ENCODE measurements at regions not wholly inside any gene's neighbourhood (a gene's known extent, or its start where the extent isn't known, plus 50 kb on each side); places are given as distances from the start of the nearest gene placed in this dataset.

DNA sequence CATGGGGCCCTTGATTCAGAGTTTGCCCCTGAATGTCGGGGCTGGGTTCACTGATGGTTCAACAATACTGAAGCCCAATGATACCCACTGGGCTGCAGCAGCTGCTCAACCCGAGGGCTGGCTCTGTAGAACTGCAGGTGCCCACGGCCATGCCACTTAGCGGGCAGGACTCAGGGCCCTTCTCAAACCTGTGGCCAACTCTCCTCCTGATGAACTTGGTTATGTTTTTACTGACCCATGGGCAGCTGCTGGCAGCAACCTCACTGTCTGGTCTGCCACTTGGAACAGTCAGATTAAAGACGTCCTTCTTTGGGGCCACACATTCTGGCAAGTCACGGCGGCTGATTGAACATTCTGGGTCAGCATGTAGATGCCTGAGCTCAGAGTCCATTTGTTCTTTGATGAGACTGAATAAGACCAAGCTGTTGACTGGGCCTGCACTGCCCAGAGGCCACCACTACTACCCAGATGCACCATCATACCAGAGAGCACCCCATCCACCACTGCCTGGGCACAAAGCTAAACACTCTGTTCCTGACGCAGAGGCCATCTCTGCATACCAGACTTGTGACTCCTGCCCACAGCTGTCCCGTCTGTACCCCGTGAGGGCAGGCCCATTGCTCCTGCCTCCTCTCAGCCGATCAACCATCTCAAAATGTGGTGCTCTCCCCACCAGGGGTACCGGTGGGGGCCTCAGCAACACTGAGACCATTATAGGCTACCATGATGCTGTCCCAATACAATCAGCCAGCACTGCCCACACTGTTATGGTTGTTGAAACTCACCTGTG, 67.8 kb downstream of the SHANK2 start:
- DNase-seq (ENCODE audit: insufficient read length, low spot score): no peak

DNA sequence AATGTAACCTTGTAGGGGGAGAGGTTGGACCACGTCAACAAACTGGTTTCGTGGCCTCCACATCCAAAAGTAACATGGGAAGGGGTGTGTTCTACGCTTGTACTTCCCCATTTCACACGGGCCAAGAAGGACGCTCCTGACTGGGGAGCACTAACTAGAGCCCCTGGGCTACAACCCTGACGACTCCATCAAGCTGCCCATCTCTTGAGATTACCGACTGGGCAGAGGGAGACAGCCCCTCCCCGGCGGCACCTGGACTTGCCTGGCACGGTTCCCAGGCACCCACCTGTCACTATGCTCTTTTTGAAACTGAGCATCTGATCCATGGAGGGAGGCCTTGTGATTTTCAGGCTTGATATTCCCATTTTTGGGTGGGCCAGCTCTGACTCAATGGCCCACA, 68.5 kb downstream of the SHANK2 start:
- FAIRE-seq: no peak
- TF ChIP-seq PAX5 (IDR thresholded peaks at IDR 0.05; ENCODE audit: insufficient read depth, low read length, severe bottlenecking) (no peak), TAF1 (IDR thresholded peaks at IDR 0.05; ENCODE audit: low read depth, low read length) (no peak), POLR2AphosphoS5 (IDR thresholded peaks at IDR 0.05; ENCODE audit: low read depth, low read length) (no peak), POLR2A (IDR thresholded peaks at IDR 0.05; ENCODE audit: low read depth, low read length) (no peak), POU2F2 (IDR thresholded peaks at IDR 0.05; ENCODE audit: low read depth, low read length) (no peak), SPI1 (IDR thresholded peaks at IDR 0.05; ENCODE audit: low read depth, low read length) (no peak)
- DNase-seq (ENCODE audit: insufficient read length, low spot score): no peak

More for the DNA sequence above, 67.8 kb downstream of the SHANK2 start:
- TF ChIP-seq SPI1 (IDR thresholded peaks at IDR 0.05; ENCODE audit: low read depth, low read length) (no peak), POLR2A (IDR thresholded peaks at IDR 0.05; ENCODE audit: low read depth, low read length) (no peak), POLR2AphosphoS5 (IDR thresholded peaks at IDR 0.05; ENCODE audit: low read depth, low read length) (no peak), PAX5 (IDR thresholded peaks at IDR 0.05; ENCODE audit: insufficient read depth, low read length, severe bottlenecking) (no peak), TAF1 (IDR thresholded peaks at IDR 0.05; ENCODE audit: low read depth, low read length) (no peak), POU2F2 (IDR thresholded peaks at IDR 0.05; ENCODE audit: low read depth, low read length) (no peak)
- FAIRE-seq: no peak

DNA sequence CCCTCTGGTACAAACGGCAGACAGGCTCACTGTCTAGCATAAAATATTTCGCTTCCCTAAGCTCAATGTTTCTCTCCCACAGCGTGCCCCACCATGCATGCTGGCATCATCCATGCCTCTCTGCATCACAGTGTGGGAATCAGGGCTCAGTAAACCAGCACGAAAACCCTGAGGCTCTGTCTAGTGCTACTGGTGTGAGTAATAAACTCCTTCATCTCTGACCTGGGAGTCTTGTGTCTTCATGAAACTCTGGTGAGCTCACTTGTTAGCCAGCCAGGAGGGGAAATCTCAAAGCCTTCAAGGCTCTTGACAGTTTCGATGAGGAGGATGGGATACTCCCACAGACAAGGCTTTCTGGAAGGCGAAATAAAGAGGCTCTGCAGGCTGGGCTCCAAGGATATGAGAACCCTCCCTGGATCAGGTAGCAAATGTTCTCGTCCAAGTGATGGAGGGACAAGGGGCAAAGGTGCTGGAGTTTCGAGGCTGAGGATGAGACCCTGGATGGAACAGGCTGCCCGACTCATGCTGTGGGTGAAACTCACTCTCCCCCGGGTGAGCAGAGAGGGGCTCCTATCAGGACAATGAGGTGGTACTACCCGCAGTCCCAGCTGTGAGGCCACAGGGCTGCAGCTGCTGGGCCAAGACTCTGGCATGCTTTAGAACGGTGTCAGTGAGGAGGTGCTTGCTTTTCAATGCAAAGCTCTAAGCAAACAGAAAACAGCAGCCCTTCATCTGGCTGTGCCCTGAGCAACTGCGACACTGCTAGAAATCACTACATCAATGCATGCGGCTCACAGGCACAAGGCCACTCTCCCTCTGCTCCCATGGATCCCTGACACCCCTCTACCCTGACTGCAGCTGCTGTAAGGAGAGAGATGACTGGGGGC, 69.3 kb downstream of the SHANK2 start:
- FAIRE-seq: no peak
- no peak for TF ChIP-seq POLR2A (IDR thresholded peaks at IDR 0.05; ENCODE audit: low read depth, low read length)
- TF ChIP-seq POU2F2 (IDR thresholded peaks at IDR 0.05; ENCODE audit: low read depth, low read length): no peak
- TF ChIP-seq POLR2AphosphoS5 (IDR thresholded peaks at IDR 0.05; ENCODE audit: low read depth, low read length): no peak
- no peak for TF ChIP-seq TAF1 (IDR thresholded peaks at IDR 0.05; ENCODE audit: low read depth, low read length)
- no peak for TF ChIP-seq PAX5 (IDR thresholded peaks at IDR 0.05; ENCODE audit: insufficient read depth, low read length, severe bottlenecking)
- no peak for TF ChIP-seq SPI1 (IDR thresholded peaks at IDR 0.05; ENCODE audit: low read depth, low read length)
- no peak for DNase-seq (ENCODE audit: insufficient read length, low spot score)

DNA sequence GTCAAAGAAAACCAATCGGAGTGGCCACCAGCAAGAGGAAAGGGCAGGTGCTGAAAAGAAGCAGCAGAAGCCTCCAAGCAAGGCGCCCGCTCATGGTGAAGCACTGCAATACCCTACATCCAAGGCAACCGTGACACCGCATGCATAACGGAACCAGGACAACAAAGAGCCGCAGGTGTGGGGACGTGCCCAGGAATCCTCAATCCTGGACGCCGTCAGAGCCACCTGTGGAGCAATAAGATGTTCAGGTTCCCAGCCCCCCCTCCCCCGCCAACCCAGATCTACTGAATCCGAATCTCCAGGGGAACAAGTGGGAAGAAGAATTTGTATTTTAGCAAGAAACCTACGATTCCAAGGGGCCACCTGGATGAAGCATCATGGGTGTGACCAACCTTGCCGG, 70.8 kb downstream of the SHANK2 start:
- TF ChIP-seq POU2F2 (IDR thresholded peaks at IDR 0.05; ENCODE audit: low read depth, low read length) (no peak), PAX5 (IDR thresholded peaks at IDR 0.05; ENCODE audit: insufficient read depth, low read length, severe bottlenecking) (no peak), POLR2A (IDR thresholded peaks at IDR 0.05; ENCODE audit: low read depth, low read length) (no peak), TAF1 (IDR thresholded peaks at IDR 0.05; ENCODE audit: low read depth, low read length) (no peak), POLR2AphosphoS5 (IDR thresholded peaks at IDR 0.05; ENCODE audit: low read depth, low read length) (no peak), SPI1 (IDR thresholded peaks at IDR 0.05; ENCODE audit: low read depth, low read length) (no peak)
- FAIRE-seq (no peak), DNase-seq (ENCODE audit: insufficient read length, low spot score) (no peak)

DNA sequence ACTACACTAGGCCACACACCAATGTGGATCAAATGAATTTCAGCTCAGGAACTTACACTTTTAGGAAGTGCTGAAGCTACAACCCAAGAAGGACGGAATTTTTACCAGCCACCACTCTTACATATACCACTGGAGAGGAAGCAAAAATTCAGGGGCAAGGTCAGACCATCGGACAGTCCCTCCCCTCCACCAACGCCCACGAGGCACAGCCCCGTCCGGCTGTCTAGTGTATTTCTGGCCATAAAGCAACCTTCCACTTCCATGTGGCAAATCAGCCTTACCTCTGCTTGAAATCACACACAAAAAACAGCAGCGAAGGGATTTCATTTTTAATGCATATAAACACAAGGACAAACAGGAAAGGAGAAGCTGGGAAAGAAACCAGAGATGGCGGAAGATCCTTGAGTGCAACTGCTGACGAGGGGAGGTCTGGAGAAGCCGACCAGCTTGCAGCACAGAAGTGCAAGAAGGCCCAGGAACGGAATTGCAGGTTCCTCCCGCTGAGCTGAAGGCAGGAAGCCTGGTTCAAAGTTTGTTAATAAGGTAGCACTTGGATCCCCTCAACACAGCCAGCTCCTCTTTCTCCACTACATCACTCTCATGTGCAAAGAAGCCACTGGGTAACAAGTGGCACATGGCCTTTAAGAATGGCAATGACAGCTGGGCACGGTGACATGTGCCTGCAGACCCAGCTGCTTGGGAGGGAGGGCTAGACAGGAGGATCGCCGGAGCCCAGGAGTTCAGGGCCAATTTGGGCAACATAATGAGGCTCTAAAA, 71.5 kb downstream of the SHANK2 start:
- FAIRE-seq: no peak
- no peak for DNase-seq (ENCODE audit: insufficient read length, low spot score)
- no peak for TF ChIP-seq POLR2A (IDR thresholded peaks at IDR 0.05; ENCODE audit: low read depth, low read length)
- TF ChIP-seq POU2F2 (IDR thresholded peaks at IDR 0.05; ENCODE audit: low read depth, low read length): no peak
- no peak for TF ChIP-seq SPI1 (IDR thresholded peaks at IDR 0.05; ENCODE audit: low read depth, low read length)
- TF ChIP-seq PAX5 (IDR thresholded peaks at IDR 0.05; ENCODE audit: insufficient read depth, low read length, severe bottlenecking): no peak
- TF ChIP-seq POLR2AphosphoS5 (IDR thresholded peaks at IDR 0.05; ENCODE audit: low read depth, low read length): no peak
- TF ChIP-seq TAF1 (IDR thresholded peaks at IDR 0.05; ENCODE audit: low read depth, low read length): no peak

DNA sequence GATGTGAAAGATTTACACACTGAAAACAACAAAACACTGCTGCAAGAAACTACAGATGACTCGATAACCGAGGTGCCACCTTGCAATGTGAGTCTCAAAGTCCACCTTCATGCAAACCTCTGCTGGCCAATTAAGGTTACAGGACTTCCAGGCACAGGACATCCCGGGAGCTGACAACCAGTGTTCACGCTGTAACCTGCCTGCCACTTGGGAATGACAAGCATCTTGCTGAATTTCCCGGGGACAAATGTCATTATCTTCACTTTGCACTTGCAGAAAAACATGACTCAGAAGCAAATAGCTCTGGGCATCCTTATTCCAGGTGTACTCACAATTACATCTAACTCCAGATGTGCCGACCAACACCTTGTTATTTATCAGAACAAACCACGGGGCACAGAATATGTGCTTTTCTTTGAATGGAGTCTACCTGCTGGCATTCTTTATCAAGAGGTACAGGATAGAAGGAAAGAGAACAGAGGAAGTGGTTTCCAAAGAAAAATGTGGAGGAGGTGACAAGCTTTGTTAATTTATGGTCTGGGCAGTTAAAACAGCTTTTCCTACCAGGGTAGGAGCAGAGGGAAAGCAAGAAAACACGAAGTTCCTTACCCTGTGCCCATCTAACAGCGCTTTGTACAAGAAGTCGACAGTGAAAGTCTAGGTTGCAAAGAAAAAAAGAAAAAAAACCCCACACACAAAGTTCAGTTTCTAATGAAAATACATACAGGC, 72.3 kb downstream of the SHANK2 start:
- DNase-seq (ENCODE audit: insufficient read length, low spot score) (no peak), FAIRE-seq (no peak)
- TF ChIP-seq PAX5 (IDR thresholded peaks at IDR 0.05; ENCODE audit: insufficient read depth, low read length, severe bottlenecking) (no peak), POU2F2 (IDR thresholded peaks at IDR 0.05; ENCODE audit: low read depth, low read length) (no peak), SPI1 (IDR thresholded peaks at IDR 0.05; ENCODE audit: low read depth, low read length) (no peak), POLR2AphosphoS5 (IDR thresholded peaks at IDR 0.05; ENCODE audit: low read depth, low read length) (no peak), POLR2A (IDR thresholded peaks at IDR 0.05; ENCODE audit: low read depth, low read length) (no peak), TAF1 (IDR thresholded peaks at IDR 0.05; ENCODE audit: low read depth, low read length) (no peak)

DNA sequence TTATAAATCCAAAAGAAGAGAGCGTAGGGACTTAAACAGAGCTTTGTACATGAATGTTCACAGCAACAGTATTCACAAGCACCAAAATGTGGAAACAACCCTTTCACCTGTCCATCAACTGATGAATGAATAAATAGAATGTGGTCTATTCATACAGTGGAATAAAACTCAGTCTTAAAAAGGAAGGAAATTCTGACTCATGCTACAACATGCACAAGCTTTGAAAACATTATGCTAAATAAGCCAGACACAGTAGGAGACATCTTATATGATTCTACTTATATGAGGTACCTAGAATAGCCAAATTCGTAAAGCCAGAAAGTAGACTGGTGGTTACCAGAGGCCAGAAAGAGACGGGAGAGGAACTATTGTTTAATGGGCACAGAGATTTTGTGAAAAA, 74.3 kb downstream of the SHANK2 start:
- TF ChIP-seq POLR2A (IDR thresholded peaks at IDR 0.05; ENCODE audit: low read depth, low read length) (no peak), POLR2AphosphoS5 (IDR thresholded peaks at IDR 0.05; ENCODE audit: low read depth, low read length) (no peak), PAX5 (IDR thresholded peaks at IDR 0.05; ENCODE audit: insufficient read depth, low read length, severe bottlenecking) (no peak), TAF1 (IDR thresholded peaks at IDR 0.05; ENCODE audit: low read depth, low read length) (no peak), POU2F2 (IDR thresholded peaks at IDR 0.05; ENCODE audit: low read depth, low read length) (no peak), SPI1 (IDR thresholded peaks at IDR 0.05; ENCODE audit: low read depth, low read length) (no peak)
- DNase-seq (ENCODE audit: insufficient read length, low spot score): no peak
- no peak for FAIRE-seq

DNA sequence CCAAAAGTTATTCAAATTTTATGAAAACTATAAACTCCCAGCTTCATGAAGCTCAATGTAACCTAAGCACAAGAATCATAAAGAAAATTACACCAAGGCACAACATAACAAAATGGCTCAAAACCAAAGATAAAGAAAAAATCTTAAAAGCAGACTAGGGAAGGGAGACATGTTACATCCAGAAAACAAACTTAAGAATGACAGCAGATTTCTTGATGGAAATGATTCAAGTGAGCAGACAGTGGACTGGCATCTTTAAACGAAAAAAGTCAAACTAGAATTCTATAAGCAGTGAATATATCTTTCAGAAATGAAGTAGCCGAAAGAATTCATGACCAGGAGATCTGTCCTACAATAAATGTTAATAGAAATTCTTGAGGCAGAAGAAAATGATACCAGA, 75.6 kb downstream of the SHANK2 start:
- TF ChIP-seq TAF1 (IDR thresholded peaks at IDR 0.05; ENCODE audit: low read depth, low read length) (no peak), PAX5 (IDR thresholded peaks at IDR 0.05; ENCODE audit: insufficient read depth, low read length, severe bottlenecking) (no peak), SPI1 (IDR thresholded peaks at IDR 0.05; ENCODE audit: low read depth, low read length) (no peak), POLR2AphosphoS5 (IDR thresholded peaks at IDR 0.05; ENCODE audit: low read depth, low read length) (no peak), POU2F2 (IDR thresholded peaks at IDR 0.05; ENCODE audit: low read depth, low read length) (no peak), POLR2A (IDR thresholded peaks at IDR 0.05; ENCODE audit: low read depth, low read length) (no peak)
- DNase-seq (ENCODE audit: insufficient read length, low spot score): no peak
- no peak for FAIRE-seq

Measured in GM12891 (cell line).